ENCODE measurements at regions not wholly inside any gene's neighbourhood (a gene's known extent, or its start where the extent isn't known, plus 50 kb on each side); places are given as distances from the start of the nearest gene placed in this dataset.

DNA sequence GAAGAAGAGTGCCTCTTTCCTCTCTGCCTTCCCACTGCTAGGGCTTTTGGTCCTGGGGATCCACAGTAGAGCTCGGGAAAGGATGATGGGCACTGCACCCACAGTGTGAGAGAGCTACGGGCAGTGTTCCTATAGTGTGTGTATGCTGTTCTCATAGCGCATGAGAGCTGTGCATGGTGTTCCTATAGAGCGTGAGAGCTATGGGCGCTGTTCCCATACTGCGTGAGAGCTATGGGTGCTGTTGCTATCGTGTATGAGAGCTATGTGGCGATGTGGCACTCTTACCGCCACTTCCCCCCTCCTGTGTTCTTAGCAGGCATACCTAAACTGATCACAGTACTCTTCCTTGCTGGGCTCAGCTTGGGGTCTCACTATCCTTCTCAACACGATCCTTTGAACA, 213.5 kb downstream of the EDEM1 start:
- Histone ChIP-seq H3K36me3 (ENCODE audit: control insufficient read depth in 2 of 2, extremely low read depth in 1 of 2, insufficient read depth in 2 of 2, low read length in 2 of 2) (no peaks in the 10 kb centered on the region), H2AFZ (ENCODE audit: low read depth, low read length) (no peak overlapping the region), H4K20me1 (replicated peaks; ENCODE audit: control insufficient read depth, extremely low read depth, insufficient read depth, low read length) (no peaks in the 10 kb centered on the region), H3K4me1 (ENCODE audit: control insufficient read depth, extremely low read depth, insufficient read depth, low read length) (no peaks in the 10 kb centered on the region), H3K4me3 (replicated peaks in 1 of 3; ENCODE audit: insufficient read depth in 1 of 3, low read depth in 1 of 3, low read length in 3 of 3) (no peak overlapping the region), H3K9me1 (replicated peaks; ENCODE audit: control insufficient read depth, extremely low read depth, insufficient read depth, low read length) (no peaks in the 10 kb centered on the region), H3K27me3 (ENCODE audit: control insufficient read depth in 2 of 2, insufficient read depth in 2 of 2, low read length in 2 of 2) (no peaks in the 10 kb centered on the region), H3K9me3 (replicated peaks; ENCODE audit: control insufficient read depth, insufficient read depth, low read length) (peaks cover 4% of the 10 kb centered on the region), H3K27ac (ENCODE audit: insufficient read depth, low read depth, low read length) (no peak overlapping the region), H3K9ac (replicated peaks; ENCODE audit: extremely low read depth, insufficient read depth, low read length) (no peak overlapping the region), H3K4me2 (ENCODE audit: insufficient read depth, low read length) (no peak overlapping the region), H3K79me2 (ENCODE audit: control insufficient read depth, insufficient read depth, low read length) (no peaks in the 10 kb centered on the region)
- dilution Hi-C loops (cut with MboI; ENCODE audit: extremely low pct_ligation_motif_present, low sequenced_read_pairs) (no loop called here), intact Hi-C loops (cut with micrococcal nuclease) (no loop called here)
- no peak for FAIRE-seq
- ChIA-PET POLR2A (no interaction called here), CTCF (no interaction called here)
- DNase-seq (ENCODE audit: low read depth, low spot score): no peak
- TF ChIP-seq EZH2 (IDR thresholded peaks at IDR 0.05; ENCODE audit: borderline replicate concordance, low read depth, low read length, severe bottlenecking) (no peak), GATA2 (IDR thresholded peaks at IDR 0.05; ENCODE audit: insufficient read depth, insufficient read length, low read depth, low read length) (no peak), MAX (IDR thresholded peaks at IDR 0.05; ENCODE audit: insufficient read depth, insufficient read length) (no peak), CTCF (IDR thresholded peaks at IDR 0.05; ENCODE audit: extremely low read depth in 1 of 2, insufficient read depth in 1 of 2, low read depth in 1 of 2, low read length in 2 of 2) (no peak), POLR2AphosphoS5 (IDR thresholded peaks at IDR 0.05; ENCODE audit: insufficient read depth, low read depth, low read length) (no peak), POLR2A (IDR thresholded peaks at IDR 0.05; ENCODE audit: low read depth, low read length) (no peak), JUN (IDR thresholded peaks at IDR 0.05; ENCODE audit: borderline replicate concordance, insufficient read depth, insufficient read length, low read depth) (no peak), FOS (IDR thresholded peaks at IDR 0.05; ENCODE audit: borderline replicate concordance, insufficient read depth, low read length) (no peak), MYC (IDR thresholded peaks at IDR 0.05; ENCODE audit: low read depth, low read length) (no peak)
- BruUV-seq (replicated peaks): no TSS peak

All from endothelial cell of umbilical vein (primary cell).